ENCODE measurements at regions not wholly inside any gene's neighbourhood (a gene's known extent, or its start where the extent isn't known, plus 50 kb on each side); places are given as distances from the start of the nearest gene placed in this dataset.
"Not testable (repeated sequence)": the region's sequence is repeated elsewhere in the genome, so short reads cannot be mapped to it uniquely, and the experiment has no call there.

DNA sequence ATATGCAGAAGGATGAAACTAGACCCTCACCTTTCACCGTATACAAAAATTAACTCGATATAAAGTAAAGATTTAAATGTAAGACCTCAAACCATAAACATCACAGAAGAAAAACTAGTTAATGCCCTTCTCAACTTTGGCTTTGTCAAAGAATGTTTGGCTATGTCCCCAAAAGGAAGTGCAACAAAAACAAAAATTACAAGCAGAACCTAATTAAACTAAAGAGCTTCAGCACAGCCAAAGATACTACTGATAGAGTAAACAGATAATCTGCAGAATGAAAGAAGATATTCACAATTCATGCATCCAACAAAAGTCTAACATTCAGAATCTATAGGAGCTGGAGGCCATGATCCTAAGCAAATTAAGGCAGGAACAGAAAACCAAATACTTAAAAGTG, 824.6 kb upstream of the NEGR1 start:
- in situ Hi-C loops (cut with MboI; ENCODE audit: low sequenced_read_pairs): no loop called here

DNA sequence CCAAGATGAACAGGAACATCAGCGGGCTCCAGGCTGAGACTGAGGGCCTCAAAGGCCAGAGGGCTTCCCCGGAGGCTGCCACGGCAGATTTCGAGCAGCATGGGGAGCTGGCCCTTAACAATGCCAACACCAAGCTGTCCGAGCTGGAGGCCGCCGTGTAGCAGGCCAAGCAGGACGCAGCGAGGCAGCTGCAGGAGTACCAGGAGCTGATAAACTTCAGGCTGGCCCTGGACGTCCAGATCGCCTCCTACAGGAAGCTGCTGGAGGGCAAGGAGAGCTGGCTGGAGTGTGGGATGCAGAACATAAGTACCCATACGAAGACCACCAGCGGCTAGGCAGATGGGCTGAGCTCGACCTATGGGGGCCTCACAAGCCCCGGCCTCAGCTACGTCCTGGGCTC, 823.4 kb upstream of the NEGR1 start:
- in situ Hi-C loops (cut with MboI; ENCODE audit: low sequenced_read_pairs): no loop called here

DNA sequence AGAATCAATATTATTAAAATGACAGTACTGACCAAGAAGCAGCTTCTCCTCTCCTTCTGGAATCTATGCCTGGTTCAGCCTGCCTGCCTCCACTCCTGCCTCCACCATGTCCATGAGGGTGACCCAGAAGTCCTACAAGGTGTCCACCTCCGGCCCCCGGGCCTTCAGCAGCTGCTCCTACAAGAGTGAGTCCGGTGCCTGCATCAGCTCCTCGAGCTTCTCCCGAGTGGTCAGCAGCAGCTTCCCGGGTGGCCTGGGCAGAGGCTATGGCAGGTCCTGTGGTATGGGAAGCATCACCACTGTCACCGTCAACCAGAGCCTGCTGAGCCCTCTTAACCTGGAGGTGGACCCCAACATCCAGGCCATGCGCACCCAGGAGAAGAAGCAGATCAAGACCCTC, 822.4 kb upstream of the NEGR1 start:
- in situ Hi-C loops (cut with MboI; ENCODE audit: low sequenced_read_pairs): no loop called here

DNA sequence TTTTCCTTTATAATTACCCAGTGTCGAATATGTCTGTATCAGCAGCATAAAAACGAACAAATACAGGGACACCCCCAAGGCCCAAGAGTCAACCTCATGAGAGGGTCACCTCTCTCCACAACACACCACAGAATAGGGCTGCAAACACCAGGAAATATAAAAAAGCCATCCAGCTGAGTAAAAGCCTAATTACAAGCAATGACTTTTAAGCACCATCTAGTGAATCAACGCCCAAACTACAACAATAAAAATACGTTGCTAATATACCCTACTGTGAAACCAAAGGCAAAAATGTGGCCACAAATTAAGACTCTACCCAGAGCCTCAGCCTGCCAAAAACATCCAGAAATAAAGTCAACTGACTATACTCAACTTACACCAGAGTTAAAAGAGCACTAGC, 817.9 kb upstream of the NEGR1 start:
- in situ Hi-C loops (cut with MboI; ENCODE audit: low sequenced_read_pairs): no loop called here

DNA sequence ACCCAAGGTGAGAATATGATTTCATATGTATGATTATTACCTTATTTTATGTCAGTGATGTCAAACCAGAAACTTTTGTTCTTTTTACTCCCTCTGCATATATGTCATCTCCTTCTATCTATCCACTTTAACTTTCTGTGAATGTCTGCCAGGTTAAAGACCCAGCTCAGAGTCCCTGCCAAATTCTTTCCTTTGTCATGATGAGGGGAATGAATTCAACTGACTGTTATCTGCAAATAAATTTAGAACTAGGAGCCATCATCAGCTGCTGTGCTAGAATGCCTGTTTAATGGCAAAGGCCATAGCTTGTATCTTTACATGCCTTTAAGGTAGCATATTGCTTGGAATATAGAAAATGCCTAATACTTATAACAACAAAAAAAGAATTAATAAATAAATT, 815.6 kb upstream of the NEGR1 start:
- in situ Hi-C loops (cut with MboI; ENCODE audit: low sequenced_read_pairs): no loop called here

DNA sequence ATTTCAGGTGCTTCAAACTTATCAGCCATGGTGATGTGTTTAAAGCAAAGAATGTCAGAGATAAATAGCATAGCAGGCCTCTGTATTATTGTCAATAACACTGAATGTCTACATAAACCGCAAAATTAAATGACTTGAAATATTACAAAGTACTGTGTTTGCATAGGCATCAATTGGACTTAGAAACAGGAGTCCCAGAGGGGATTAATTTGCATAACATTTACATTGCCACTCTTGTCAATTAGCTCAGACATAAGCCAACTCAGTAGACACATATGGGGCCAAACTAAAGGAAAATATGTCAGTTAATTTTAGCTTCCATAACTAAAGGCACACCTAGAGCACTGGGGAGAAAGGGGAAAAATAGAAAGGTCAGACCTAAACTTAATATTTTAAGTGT, 814.5 kb upstream of the NEGR1 start:
- in situ Hi-C loops (cut with MboI; ENCODE audit: low sequenced_read_pairs): no loop called here

DNA sequence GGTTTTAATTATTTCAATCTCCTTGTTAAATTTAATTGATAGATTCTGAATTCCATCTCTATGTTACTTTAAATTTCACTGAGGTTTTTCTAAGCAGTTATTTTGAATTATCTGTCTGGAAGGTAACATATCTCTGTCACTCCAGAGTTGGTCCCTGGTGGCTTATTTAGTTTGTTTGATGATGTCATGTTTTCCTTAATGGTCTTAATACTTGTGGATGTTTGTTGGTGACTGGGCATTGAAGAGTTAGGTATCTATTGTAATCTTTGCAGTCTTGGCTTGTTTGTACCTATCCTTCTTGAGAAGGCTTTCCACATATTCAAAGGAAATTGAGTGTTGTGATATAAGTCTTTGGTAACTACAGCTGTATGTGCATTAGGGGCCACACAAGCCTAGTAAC, 810.0 kb upstream of the NEGR1 start:
- in situ Hi-C loops (cut with MboI; ENCODE audit: low sequenced_read_pairs): no loop called here

DNA sequence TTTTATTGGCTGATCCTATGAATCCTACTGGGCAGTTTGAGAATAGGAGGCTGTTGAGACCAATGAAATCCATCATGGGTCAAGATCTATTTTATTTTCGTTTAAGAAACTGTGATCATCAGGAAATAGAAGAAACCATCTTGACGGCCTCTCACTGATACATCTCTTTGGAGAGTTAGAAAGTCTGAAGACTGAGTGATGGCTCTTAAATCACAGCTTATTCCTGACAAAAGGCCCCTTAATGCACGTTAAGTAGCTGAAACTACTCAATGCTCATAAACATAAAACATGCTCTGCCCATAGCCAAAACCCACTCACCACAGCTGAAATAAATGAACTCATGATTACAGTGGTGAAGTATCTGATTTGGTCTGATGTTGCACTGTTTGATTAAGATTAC, 784.5 kb upstream of the NEGR1 start:
- in situ Hi-C loops (cut with MboI; ENCODE audit: low sequenced_read_pairs): no loop called here

DNA sequence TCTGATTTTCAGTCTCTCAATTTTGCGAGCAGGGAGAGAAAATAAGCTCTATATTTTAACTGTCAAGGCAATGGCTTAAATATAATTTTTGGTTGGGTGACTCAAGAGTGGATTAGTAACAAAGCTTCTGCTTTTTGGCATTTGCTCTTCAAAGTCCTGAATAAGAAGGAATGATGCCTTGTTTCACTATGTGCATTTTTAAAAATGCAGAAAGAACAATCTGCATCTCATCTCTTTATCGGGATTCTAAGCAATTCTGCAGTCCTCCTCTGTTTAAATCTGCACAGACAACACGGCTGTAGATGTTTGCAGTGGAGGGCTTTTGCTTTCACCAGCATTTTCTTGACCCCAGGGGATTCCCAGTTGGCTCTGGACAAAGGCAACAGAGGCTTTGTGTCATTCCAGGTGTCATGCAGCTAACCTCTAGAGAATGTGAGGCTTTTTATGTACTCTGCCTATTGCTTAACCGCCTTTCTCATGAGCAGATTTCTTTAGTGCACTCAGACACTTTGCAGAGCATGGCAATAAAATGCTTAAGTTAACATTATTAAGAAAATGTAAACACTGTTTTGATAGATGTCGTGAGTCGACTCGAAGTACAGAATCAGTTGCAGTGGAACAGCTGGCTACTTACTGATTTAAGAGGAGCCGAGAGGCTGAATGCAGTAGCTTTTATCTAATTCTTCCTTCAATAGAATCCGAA, 783.2 kb upstream of the NEGR1 start:
- in situ Hi-C loops (cut with MboI; ENCODE audit: low sequenced_read_pairs): no loop called here

DNA sequence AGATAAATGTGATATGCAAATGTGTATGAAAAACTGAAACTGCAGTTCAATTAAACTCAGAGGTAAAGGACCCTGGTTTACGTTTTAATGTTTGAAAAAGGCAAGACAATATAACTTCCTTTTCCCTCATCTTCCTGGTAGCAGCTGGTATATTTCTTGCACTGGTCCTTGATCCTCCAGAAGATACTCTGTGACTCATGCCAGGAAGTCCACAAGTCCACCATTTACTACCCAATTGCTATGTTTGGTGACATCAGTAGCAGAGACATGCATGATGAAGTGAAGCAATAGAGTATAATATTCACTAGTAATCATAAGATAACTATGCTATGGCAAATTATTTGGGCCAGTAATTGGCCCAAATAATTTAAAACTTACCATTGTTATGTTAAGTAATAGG, 774.5 kb upstream of the NEGR1 start:
- in situ Hi-C loops (cut with MboI; ENCODE audit: low sequenced_read_pairs): no loop called here

DNA sequence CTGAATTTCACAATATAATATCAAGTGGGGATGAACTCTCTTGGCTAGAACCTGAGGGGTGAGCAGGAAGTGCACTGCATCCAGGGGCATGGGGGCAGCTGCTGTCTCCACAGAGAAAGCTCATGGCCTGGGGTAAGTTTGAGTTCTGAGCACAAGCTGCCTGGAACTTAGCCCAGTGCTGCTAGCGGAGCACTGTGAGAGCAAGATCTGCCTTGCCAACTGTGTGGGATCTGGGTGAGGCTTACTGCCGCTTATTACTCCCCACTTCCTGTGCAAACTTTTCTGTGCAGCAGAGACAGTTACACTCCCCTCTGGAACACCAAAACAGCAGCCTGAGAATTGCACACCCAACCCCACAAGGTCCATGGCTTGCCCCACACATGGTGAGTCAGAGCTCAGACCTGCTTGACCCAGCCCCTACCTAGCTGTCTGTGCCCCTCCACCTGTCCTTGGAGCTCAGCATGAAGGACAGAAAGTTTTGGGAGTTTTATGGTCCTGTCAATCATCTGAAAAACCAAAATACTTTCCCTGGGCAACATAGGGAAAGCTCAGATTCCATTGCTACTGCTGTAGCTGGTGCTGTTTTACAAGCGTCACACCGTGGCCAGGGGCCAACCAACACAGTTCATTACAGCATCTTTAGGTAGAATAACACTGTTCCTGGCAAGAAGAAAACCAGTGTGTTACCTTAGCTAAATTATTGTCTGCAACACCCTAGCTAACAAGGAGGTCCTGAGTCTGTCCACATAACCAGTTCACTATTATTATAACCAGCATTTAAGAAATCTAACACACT, 762.1 kb upstream of the NEGR1 start:
- in situ Hi-C loops (cut with MboI; ENCODE audit: low sequenced_read_pairs): no loop called here

DNA sequence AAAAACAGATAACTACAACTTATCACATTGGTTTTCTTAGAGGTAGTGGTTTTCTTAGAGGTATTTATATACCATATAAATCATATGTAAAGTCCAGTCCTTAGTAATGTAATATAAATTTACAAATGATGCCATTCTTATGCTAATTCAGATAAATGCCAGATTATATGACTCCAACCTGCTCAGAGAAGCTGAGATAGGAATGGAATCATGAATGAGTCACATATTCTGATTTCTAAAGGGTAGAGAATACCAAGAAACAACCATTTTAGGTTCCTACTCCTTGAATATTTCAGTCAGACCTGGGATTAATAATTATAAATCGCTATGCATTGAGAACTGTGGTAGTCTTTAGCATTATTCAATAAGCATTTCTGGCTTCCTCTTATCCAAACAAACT, 760.1 kb upstream of the NEGR1 start:
- in situ Hi-C loops (cut with MboI; ENCODE audit: low sequenced_read_pairs): no loop called here

DNA sequence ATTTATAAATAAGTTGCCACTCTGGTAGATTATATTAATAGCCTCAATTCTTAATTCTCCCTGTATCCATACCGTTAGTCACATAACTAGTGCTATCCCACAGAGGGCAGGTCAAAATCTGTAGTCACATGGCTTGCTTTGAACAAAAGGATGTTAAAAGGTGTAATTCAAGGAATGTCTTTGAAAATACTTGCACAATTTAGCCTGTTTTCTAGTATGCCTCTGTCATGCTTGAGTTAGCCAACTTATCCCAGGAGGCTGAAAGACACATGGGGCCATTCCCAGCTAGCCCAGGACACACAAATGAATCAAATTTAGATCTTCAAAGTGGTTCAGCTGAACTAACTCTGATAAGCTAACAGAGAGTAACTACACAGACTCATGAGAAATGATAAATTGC, 758.5 kb upstream of the NEGR1 start:
- in situ Hi-C loops (cut with MboI; ENCODE audit: low sequenced_read_pairs): no loop called here

DNA sequence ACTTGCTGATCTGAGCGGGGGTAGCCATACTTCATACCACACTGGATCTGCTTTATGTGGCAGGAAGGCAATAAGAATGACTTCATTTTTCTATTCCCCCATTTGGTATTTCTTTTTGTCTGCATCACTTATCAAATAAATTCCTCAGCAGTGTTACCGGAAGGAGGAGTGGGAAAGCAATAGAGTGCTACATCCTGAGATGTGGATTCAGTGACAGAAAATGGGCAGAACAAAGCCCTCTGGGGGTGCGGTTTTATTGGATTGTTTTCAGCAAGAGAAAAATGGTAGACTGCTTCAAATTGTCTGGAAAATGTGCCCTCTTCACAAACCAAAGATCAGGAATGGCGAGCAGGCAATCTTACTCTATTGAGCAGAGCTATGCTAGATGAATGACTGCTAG, 751.9 kb upstream of the NEGR1 start:
- in situ Hi-C loops (cut with MboI; ENCODE audit: low sequenced_read_pairs): no loop called here

DNA sequence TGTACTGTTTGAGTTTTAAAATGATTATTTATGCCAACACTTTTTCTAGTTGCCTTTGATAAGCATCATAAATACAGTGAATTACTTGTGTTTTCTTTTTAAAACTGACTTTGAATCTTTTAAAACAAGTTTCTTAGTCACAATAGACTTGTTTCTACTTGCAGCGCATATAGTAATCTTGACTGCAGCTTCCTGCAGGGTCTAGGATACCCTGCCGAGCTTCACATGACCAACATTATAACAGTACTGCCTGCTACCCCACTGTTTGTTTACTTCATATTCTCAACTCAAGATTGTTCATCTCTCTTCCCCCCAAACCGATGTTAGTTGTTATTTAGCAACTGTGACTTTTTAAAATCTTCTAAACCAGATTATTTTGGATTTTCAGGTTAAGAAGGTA, 751.3 kb upstream of the NEGR1 start:
- in situ Hi-C loops (cut with MboI; ENCODE audit: low sequenced_read_pairs): no loop called here

DNA sequence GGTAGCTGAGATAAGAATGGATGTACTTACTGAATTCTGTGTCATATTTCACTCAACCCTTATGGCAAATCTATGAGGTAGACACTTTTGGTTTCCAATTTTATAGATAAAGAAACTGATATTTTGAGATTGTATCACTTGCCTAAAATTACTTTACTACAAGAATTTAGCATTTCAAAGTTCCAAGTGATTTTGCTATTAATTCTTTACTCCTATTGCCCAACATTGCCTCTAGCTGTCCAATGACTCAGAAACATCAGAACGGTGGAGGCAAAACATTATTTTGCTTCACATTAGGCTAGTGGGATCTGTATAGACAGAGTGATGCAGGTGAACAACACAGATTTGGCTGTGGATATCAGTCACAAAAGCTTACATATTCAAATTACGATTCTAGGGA, 747.2 kb upstream of the NEGR1 start:
- in situ Hi-C loops (cut with MboI; ENCODE audit: low sequenced_read_pairs): no loop called here

DNA sequence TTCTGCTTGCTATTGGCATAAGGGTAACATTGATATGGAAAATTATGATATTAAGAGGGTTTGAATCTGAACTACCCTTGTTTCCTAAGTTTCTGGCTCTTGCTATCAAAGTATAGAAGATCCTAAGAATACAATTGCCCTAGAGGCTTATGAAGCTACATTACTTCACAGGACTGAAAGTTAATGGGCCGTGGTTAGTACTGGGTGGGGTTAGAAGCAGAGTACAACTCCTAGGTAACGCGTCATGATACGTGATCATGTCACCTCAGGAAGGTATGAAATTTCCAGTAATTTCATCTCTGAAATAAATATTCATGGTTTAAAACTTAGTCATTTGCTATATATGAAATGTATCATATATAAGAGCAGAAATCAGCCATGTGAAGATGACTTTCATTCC, 743.8 kb upstream of the NEGR1 start:
- in situ Hi-C loops (cut with MboI; ENCODE audit: low sequenced_read_pairs): no loop called here

DNA sequence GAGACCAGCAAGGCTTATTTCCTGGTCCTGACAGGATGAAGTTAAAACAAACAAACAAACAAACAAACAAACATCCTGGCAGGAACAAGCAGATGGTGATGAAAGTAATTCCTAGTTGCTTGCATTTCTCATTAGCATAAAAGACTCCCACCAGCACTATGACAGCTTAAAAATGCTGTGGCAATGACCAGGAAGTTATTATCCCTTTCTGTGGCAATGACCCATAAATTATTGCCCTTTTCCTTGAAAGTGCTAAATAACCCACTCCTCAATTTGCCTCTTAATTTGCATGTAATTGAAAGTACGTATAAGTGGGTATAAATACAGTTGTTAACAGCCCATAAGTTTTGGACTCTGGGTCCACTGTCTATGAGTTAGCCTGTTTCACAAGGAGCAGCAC, 727.6 kb upstream of the NEGR1 start:
- in situ Hi-C loops (cut with MboI; ENCODE audit: low sequenced_read_pairs): no loop called here

DNA sequence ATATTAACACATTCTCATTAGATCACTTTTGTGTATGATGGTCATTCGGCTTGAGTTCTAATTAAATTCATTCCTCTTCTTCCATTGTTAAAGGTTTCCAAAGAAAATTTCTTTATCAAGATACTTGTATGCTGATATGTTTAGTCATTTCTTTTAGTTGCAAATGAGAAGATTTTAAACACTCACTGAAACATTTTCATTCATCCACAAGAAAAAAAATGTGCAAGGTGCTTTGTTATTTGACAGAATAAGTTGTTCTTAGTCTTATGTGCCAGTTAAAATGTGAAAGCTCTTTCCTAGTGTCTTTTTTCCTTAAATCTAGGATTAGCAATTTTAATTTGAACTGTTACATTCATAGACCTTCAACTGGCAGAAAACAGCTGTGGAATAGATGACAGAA, 727.0 kb upstream of the NEGR1 start:
- in situ Hi-C loops (cut with MboI; ENCODE audit: low sequenced_read_pairs): no loop called here

DNA sequence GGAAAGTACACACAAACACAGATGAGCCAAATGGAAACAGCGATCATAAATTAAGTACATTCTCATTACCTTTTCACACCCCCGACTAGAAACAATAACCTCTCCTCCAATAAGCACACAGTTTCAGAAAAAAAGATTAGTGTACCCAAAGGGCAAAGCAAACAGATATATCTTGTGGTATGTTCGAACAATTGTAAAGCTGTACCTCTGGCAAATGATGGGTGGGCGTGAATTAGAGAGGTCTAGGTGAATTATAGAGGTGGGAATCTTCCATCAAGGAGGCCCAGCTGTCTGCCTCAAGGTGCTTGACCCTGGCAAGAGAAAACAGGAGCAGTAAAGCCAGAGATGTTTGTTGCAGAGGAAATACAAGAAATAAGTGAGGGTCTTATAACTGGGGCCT, 715.3 kb upstream of the NEGR1 start:
- in situ Hi-C loops (cut with MboI; ENCODE audit: low sequenced_read_pairs): no loop called here

DNA sequence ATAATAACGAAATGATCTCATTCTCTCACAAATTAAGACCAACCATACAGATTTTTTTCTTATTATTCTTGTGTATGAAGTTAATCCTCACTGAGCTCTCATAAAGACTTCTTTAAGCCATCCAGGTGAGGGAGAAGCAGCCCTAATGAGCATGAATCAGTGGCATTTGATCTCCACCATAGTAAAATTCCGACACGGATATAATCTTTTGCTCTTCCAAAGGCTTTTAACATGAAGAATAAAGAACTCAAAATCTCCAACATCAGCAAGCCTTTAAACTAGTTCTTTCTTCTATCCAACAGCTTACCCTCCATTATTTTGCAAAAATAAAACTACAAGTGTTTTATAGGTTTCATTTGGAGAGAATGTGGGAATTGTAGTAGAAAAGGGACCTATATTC, 714.7 kb upstream of the NEGR1 start:
- in situ Hi-C loops (cut with MboI; ENCODE audit: low sequenced_read_pairs): no loop called here

DNA sequence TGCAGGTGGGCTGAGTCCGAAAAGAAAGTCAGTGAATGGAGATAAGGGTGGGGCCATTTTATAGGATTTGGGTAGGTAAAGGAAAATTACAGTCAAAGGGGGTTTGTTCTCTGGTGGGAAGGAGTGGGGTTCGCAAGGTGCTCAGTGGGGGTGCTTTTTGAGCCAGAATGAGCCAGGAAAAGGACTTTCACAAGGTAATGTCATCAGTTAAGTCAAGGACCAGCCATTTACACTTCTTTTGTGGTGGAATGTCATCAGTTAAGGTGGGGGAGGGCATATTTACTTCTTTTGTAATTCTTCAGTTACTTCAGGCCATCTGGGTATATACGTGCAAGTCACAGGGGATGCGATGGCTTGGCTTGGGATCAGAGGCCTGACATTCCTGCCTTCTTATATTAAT, 705.5 kb upstream of the NEGR1 start:
- in situ Hi-C loops (cut with MboI; ENCODE audit: low sequenced_read_pairs): not testable (repeated sequence)
